ENCODE measurements at regions not wholly inside any gene's neighbourhood (a gene's known extent, or its start where the extent isn't known, plus 50 kb on each side); places are given as distances from the start of the nearest gene placed in this dataset.

GRCh38 chr6:21733311-21733710, 139.8 kb downstream of the SOX4 start:
- no peak for ATAC-seq (ENCODE audit: low read depth)

GRCh38 chr6:21734204-21734603, 140.7 kb downstream of the SOX4 start:
- H3K4me3 ChIP-seq (ENCODE audit: severe bottlenecking), result no peak overlapping the region
- H3K4me1 ChIP-seq (ENCODE audit: insufficient read depth, poor library complexity, severe bottlenecking), result peaks cover 21% of the 10 kb centered on the region
- H3K9me3 ChIP-seq (ENCODE audit: severe bottlenecking), result no peaks in the 10 kb centered on the region
- H3K36me3 ChIP-seq (ENCODE audit: low read depth), result no peaks in the 10 kb centered on the region
- no peak for DNase-seq (ENCODE audit: low spot score)
- no peak overlapping the region for H3K27ac ChIP-seq (ENCODE audit: poor library complexity, severe bottlenecking)
- no peak for ATAC-seq (ENCODE audit: low read depth)
- TF ChIP-seq, protein P1, sequence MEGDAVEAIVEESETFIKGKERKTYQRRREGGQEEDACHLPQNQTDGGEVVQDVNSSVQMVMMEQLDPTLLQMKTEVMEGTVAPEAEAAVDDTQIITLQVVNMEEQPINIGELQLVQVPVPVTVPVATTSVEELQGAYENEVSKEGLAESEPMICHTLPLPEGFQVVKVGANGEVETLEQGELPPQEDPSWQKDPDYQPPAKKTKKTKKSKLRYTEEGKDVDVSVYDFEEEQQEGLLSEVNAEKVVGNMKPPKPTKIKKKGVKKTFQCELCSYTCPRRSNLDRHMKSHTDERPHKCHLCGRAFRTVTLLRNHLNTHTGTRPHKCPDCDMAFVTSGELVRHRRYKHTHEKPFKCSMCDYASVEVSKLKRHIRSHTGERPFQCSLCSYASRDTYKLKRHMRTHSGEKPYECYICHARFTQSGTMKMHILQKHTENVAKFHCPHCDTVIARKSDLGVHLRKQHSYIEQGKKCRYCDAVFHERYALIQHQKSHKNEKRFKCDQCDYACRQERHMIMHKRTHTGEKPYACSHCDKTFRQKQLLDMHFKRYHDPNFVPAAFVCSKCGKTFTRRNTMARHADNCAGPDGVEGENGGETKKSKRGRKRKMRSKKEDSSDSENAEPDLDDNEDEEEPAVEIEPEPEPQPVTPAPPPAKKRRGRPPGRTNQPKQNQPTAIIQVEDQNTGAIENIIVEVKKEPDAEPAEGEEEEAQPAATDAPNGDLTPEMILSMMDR (IDR thresholded peaks at IDR 0.05; ENCODE audit: poor library complexity, severe bottlenecking), result no peak
- H3K27me3 ChIP-seq (ENCODE audit: insufficient read depth, poor library complexity, severe bottlenecking), result no peaks in the 10 kb centered on the region

More at GRCh38 chr6:21733311-21733710, 139.8 kb downstream of the SOX4 start:
- no peaks in the 10 kb centered on the region for H3K36me3 ChIP-seq (ENCODE audit: low read depth)
- H3K27ac ChIP-seq (ENCODE audit: poor library complexity, severe bottlenecking), result peak overlapping the region; percentile 74
- no peak overlapping the region for H3K4me3 ChIP-seq (ENCODE audit: severe bottlenecking)
- H3K9me3 ChIP-seq (ENCODE audit: severe bottlenecking), result no peaks in the 10 kb centered on the region
- TF ChIP-seq, protein P1 (IDR thresholded peaks at IDR 0.05; ENCODE audit: poor library complexity, severe bottlenecking), result no peak
- no peak for DNase-seq (ENCODE audit: low spot score)
- peaks cover 17% of the 10 kb centered on the region for H3K4me1 ChIP-seq (ENCODE audit: insufficient read depth, poor library complexity, severe bottlenecking)
- no peaks in the 10 kb centered on the region for H3K27me3 ChIP-seq (ENCODE audit: insufficient read depth, poor library complexity, severe bottlenecking)

GRCh38 chr6:21738180-21739094, 144.9 kb downstream of the SOX4 start:
- Histone ChIP-seq H3K4me1 (ENCODE audit: insufficient read depth, poor library complexity, severe bottlenecking) (peaks cover 30% of the 10 kb centered on the region), H3K27ac (ENCODE audit: poor library complexity, severe bottlenecking) (peak overlapping the region; percentile 23), H3K9me3 (ENCODE audit: severe bottlenecking) (no peaks in the 10 kb centered on the region), H3K36me3 (ENCODE audit: low read depth) (no peaks in the 10 kb centered on the region), H3K27me3 (ENCODE audit: insufficient read depth, poor library complexity, severe bottlenecking) (no peaks in the 10 kb centered on the region), H3K4me3 (ENCODE audit: severe bottlenecking) (no peak overlapping the region)
- TF ChIP-seq, protein P1 (IDR thresholded peaks at IDR 0.05; ENCODE audit: poor library complexity, severe bottlenecking), result no peak
- ATAC-seq (ENCODE audit: low read depth) (peak; percentile 41; the same call in 2 of the 3 replicates), DNase-seq (ENCODE audit: low spot score) (no peak)

DNA sequence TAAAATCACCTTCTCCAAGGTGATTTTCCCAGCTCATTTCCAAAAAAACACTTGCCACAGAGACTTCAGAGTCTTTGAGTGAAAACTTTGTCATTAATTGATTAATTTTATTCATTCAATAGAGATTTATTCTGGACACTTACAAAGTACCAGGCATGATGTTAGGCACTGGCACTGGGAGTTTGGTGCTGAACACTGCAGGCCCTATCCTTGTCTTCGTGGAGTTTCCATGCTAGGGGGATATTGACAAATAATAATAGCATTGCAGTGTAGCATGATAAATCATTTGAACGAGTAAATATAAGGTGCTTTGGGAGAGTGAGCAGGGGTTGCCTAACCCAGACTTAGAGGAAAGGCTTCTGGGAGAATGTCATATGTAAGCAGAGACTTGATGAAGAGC, 145.7 kb downstream of the SOX4 start:
- ATAC-seq (ENCODE audit: low read depth), result no peak
- H3K4me3 ChIP-seq (ENCODE audit: severe bottlenecking), result no peak overlapping the region
- peaks cover 30% of the 10 kb centered on the region for H3K4me1 ChIP-seq (ENCODE audit: insufficient read depth, poor library complexity, severe bottlenecking)
- no peaks in the 10 kb centered on the region for H3K9me3 ChIP-seq (ENCODE audit: severe bottlenecking)
- no peak for DNase-seq (ENCODE audit: low spot score)
- H3K27me3 ChIP-seq (ENCODE audit: insufficient read depth, poor library complexity, severe bottlenecking), result no peaks in the 10 kb centered on the region
- peak overlapping the region; percentile 23 for H3K27ac ChIP-seq (ENCODE audit: poor library complexity, severe bottlenecking)
- TF ChIP-seq, protein P1 (IDR thresholded peaks at IDR 0.05; ENCODE audit: poor library complexity, severe bottlenecking), result no peak
- H3K36me3 ChIP-seq (ENCODE audit: low read depth), result no peaks in the 10 kb centered on the region

DNA sequence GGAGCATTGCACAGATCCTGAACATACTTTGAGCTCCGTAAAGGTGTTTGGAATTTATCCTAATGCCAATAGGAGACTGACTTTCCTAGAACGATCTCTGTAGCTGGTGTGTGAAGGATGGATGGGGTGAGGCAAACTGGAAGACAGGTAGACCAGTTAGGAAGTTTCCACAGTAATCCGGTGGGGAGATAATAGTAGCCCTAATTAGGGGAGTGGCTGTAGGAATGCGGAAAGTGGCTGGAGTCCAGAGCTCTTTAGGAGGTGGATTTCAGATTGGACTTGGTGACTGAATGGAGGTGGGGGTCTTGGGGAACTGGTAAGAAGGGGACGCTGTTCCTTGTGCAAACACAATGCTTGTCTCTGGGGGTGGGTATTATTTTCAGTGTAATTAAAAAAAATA, 146.3 kb downstream of the SOX4 start:
- Histone ChIP-seq H3K27me3 (ENCODE audit: insufficient read depth, poor library complexity, severe bottlenecking) (no peaks in the 10 kb centered on the region), H3K4me1 (ENCODE audit: insufficient read depth, poor library complexity, severe bottlenecking) (peaks cover 30% of the 10 kb centered on the region), H3K4me3 (ENCODE audit: severe bottlenecking) (no peak overlapping the region), H3K9me3 (ENCODE audit: severe bottlenecking) (no peaks in the 10 kb centered on the region), H3K36me3 (ENCODE audit: low read depth) (no peaks in the 10 kb centered on the region), H3K27ac (ENCODE audit: poor library complexity, severe bottlenecking) (no peak overlapping the region)
- TF ChIP-seq, protein P1 (IDR thresholded peaks at IDR 0.05; ENCODE audit: poor library complexity, severe bottlenecking), result no peak
- DNase-seq (ENCODE audit: low spot score) (no peak), ATAC-seq (ENCODE audit: low read depth) (no peak)

Data from RWPE2 (cell line).